SK-N-MC (cell line): ENCODE measurements at regions not wholly inside any gene's neighbourhood (a gene's known extent, or its start where the extent isn't known, plus 50 kb on each side); places are given as distances from the start of the nearest gene placed in this dataset.

ENCODE experiments used
- EZH2 ChIP-seq: fragments of 200-600 bp; sonication (generic); IDR thresholded peaks from one replicate; pipeline ENCODE4 v1.6.1; 2017; ENCODE audit warnings: antibody characterized with exemption
- FOXP2 ChIP-seq: optimal IDR thresholded peaks from 2 replicates; pipeline ENCODE3; 2011; ENCODE audit warnings: mild to moderate bottlenecking, moderate library complexity; ENCODE audit not compliant: insufficient read depth; ENCODE audit errors: extremely low read length, control extremely low read depth
- POLR2AphosphoS5 ChIP-seq: IDR thresholded peaks from 2 replicates; pipeline ENCODE4 v1.6.1; 2012; ENCODE audit warnings: mild to moderate bottlenecking, low read depth, low read length, borderline replicate concordance

- no peak for TF ChIP-seq EZH2
- TF ChIP-seq POLR2AphosphoS5 = no peak
- TF ChIP-seq FOXP2 = no peak
These were observed 122.2 kb downstream of the NAV1 start for GRCh38 chr1:201660931-201661822.
